ENCODE measurements at regions not wholly inside any gene's neighbourhood (a gene's known extent, or its start where the extent isn't known, plus 50 kb on each side); places are given as distances from the start of the nearest gene placed in this dataset.

GRCh38 chr3:124659175-124659574 lies 71.1 kb upstream of the UMPS start:
- Mint-ChIP-seq H3K4me3 (no peak overlapping the region), H3K9me3 (no peaks in the 10 kb centered on the region), H3K27ac (no peak overlapping the region), H3K4me1 (ENCODE audit: low read depth in 2 of 2) (peaks cover 0 to 2% of the 10 kb centered on the region in 2 donors), H3K36me3 (ENCODE audit: insufficient read depth) (no peaks in the 10 kb centered on the region), H3K27me3 (peaks cover 6 to 45% of the 10 kb centered on the region in 2 donors)
- ATAC-seq (replicated peaks) (no peak), DNase-seq (no peak)

GRCh38 chr3:124660599-124660998 lies 69.7 kb upstream of the UMPS start:
- DNase-seq (no peak), ATAC-seq (replicated peaks) (no peak)
- no peak overlapping the region for H3K4me3 Mint-ChIP-seq
- no peaks in the 10 kb centered on the region for H3K9me3 Mint-ChIP-seq
- H3K36me3 Mint-ChIP-seq (ENCODE audit: insufficient read depth) = no peaks in the 10 kb centered on the region
- H3K4me1 Mint-ChIP-seq (ENCODE audit: low read depth in 2 of 2) = peaks cover 0 to 2% of the 10 kb centered on the region in 2 donors
- H3K27me3 Mint-ChIP-seq = peaks cover 7 to 48% of the 10 kb centered on the region in 2 donors
- no peak overlapping the region for H3K27ac Mint-ChIP-seq

- DNase-seq = no peak
- Mint-ChIP-seq H3K4me1 (ENCODE audit: low read depth in 2 of 2) (no peaks in the 10 kb centered on the region), H3K9me3 (no peaks in the 10 kb centered on the region), H3K36me3 (ENCODE audit: insufficient read depth) (no peaks in the 10 kb centered on the region), H3K27me3 (peaks cover 13 to 42% of the 10 kb centered on the region in 2 donors), H3K27ac (no peak overlapping the region), H3K4me3 (no peak overlapping the region)
- no peak for ATAC-seq (replicated peaks)
Observed at GRCh38 chr3:124663690-124664089, 66.6 kb upstream of the UMPS start.

GRCh38 chr3:124664804-124665203 lies 65.4 kb upstream of the UMPS start:
- Mint-ChIP-seq H3K27ac (no peak overlapping the region), H3K36me3 (ENCODE audit: insufficient read depth) (no peaks in the 10 kb centered on the region), H3K4me1 (ENCODE audit: low read depth in 2 of 2) (no peaks in the 10 kb centered on the region), H3K9me3 (no peaks in the 10 kb centered on the region), H3K27me3 (peaks cover 13 to 42% of the 10 kb centered on the region in 2 donors), H3K4me3 (no peak overlapping the region)
- no peak for ATAC-seq (replicated peaks)
- DNase-seq = no peak

- no peak overlapping the region for H3K27ac Mint-ChIP-seq
- H3K4me1 Mint-ChIP-seq (ENCODE audit: low read depth in 2 of 2) = peaks cover 4 to 5% of the 10 kb centered on the region in 2 donors
Observed at GRCh38 chr3:124666067-124666466, 64.2 kb upstream of the UMPS start.

GRCh38 chr3:124669470-124669869 lies 60.8 kb upstream of the UMPS start:
- no peak overlapping the region for H3K4me3 Mint-ChIP-seq
- no peaks in the 10 kb centered on the region for H3K36me3 Mint-ChIP-seq (ENCODE audit: insufficient read depth)
- peaks cover 14 to 17% of the 10 kb centered on the region in 2 donors for H3K4me1 Mint-ChIP-seq (ENCODE audit: low read depth in 2 of 2)
- H3K9me3 Mint-ChIP-seq = peaks cover 6 to 11% of the 10 kb centered on the region in 2 donors
- no peak for DNase-seq
- no peak for ATAC-seq (replicated peaks)
- H3K27me3 Mint-ChIP-seq = peaks cover 6 to 12% of the 10 kb centered on the region in 2 donors
- H3K27ac Mint-ChIP-seq = no peak overlapping the region

More at GRCh38 chr3:124666067-124666466, 64.2 kb upstream of the UMPS start:
- Mint-ChIP-seq H3K9me3 (peaks cover 5 to 6% of the 10 kb centered on the region in 2 donors), H3K4me3 (no peak overlapping the region), H3K36me3 (ENCODE audit: insufficient read depth) (no peaks in the 10 kb centered on the region), H3K27me3 (peaks cover 13 to 31% of the 10 kb centered on the region in 2 donors)
- DNase-seq (no peak), ATAC-seq (replicated peaks) (no peak)

- ATAC-seq (replicated peaks) (peak; percentile 93), DNase-seq (peak; percentile 4 to 23 (median 11))
- Mint-ChIP-seq H3K27ac (peak overlapping the region; percentile 0 to 84), H3K9me3 (peaks cover 6 to 11% of the 10 kb centered on the region in 2 donors), H3K4me1 (ENCODE audit: low read depth in 2 of 2) (peaks cover 14 to 17% of the 10 kb centered on the region in 2 donors), H3K27me3 (peaks cover 5 to 8% of the 10 kb centered on the region in 2 donors), H3K36me3 (ENCODE audit: insufficient read depth) (no peaks in the 10 kb centered on the region), H3K4me3 (peak overlapping the region; percentile 1 to 9)
Observed at GRCh38 chr3:124671106-124671505, 59.1 kb upstream of the UMPS start.

GRCh38 chr3:124674336-124674735 lies 55.9 kb upstream of the UMPS start:
- no peak for DNase-seq
- Mint-ChIP-seq H3K36me3 (ENCODE audit: insufficient read depth) (no peaks in the 10 kb centered on the region), H3K4me3 (no peak overlapping the region), H3K27ac (no peak overlapping the region), H3K9me3 (peaks cover 6 to 11% of the 10 kb centered on the region in 2 donors), H3K4me1 (ENCODE audit: low read depth in 2 of 2) (peaks cover 14 to 17% of the 10 kb centered on the region in 2 donors), H3K27me3 (peaks cover 5 to 18% of the 10 kb centered on the region in 2 donors)
- no peak for ATAC-seq (replicated peaks)

GRCh38 chr3:124676236-124676635 lies 54.0 kb upstream of the UMPS start:
- Mint-ChIP-seq H3K27me3 (peaks cover 7 to 27% of the 10 kb centered on the region in 2 donors), H3K36me3 (ENCODE audit: insufficient read depth) (no peaks in the 10 kb centered on the region), H3K4me3 (no peak overlapping the region), H3K9me3 (peaks cover 0 to 3% of the 10 kb centered on the region in 2 donors), H3K27ac (no peak overlapping the region), H3K4me1 (ENCODE audit: low read depth in 2 of 2) (peaks cover 8 to 10% of the 10 kb centered on the region in 2 donors)
- DNase-seq (no peak), ATAC-seq (replicated peaks) (no peak)

GRCh38 chr3:124679048-124679638 lies 51.1 kb upstream of the UMPS start:
- Mint-ChIP-seq H3K4me1 (ENCODE audit: low read depth in 2 of 2) (no peaks in the 10 kb centered on the region), H3K36me3 (ENCODE audit: insufficient read depth) (no peaks in the 10 kb centered on the region), H3K27ac (no peak overlapping the region), H3K27me3 (peaks cover 7 to 39% of the 10 kb centered on the region in 2 donors), H3K9me3 (no peaks in the 10 kb centered on the region), H3K4me3 (no peak overlapping the region)
- ATAC-seq (replicated peaks) = no peak
- no peak for DNase-seq
